ENCODE measurements at regions not wholly inside any gene's neighbourhood (a gene's known extent, or its start where the extent isn't known, plus 50 kb on each side); places are given as distances from the start of the nearest gene placed in this dataset.

DNA sequence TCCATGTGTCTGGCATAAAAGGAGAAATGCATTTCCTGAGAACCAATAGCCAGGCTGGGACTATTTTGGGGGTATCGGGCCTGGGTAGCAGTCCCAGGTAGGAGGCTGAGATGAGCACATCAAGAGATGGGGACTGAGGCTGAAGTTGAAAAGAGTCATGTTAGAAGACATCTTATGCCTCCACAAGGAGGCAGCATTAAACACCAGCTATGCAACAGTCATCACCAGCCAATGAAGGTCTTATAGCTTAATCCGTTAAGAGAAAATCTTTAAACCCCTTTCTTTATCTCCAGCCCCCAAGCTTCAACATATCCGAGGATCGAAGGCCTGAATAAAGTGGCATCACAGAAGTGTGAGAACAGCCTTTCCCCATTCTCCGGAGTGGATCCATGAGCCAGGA is 640.7 kb upstream of the PTBP2 start:
- no peak overlapping the region for H3K4me3 ChIP-seq (ENCODE audit: low read depth, low read length)
- TF ChIP-seq, protein P1, sequence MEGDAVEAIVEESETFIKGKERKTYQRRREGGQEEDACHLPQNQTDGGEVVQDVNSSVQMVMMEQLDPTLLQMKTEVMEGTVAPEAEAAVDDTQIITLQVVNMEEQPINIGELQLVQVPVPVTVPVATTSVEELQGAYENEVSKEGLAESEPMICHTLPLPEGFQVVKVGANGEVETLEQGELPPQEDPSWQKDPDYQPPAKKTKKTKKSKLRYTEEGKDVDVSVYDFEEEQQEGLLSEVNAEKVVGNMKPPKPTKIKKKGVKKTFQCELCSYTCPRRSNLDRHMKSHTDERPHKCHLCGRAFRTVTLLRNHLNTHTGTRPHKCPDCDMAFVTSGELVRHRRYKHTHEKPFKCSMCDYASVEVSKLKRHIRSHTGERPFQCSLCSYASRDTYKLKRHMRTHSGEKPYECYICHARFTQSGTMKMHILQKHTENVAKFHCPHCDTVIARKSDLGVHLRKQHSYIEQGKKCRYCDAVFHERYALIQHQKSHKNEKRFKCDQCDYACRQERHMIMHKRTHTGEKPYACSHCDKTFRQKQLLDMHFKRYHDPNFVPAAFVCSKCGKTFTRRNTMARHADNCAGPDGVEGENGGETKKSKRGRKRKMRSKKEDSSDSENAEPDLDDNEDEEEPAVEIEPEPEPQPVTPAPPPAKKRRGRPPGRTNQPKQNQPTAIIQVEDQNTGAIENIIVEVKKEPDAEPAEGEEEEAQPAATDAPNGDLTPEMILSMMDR (IDR thresholded peaks at IDR 0.05; ENCODE audit: insufficient read depth, low read depth, low read length), result no peak
- ChIA-PET POLR2A (no interaction called here), CTCF (interaction anchor here (1.4 kb wide), 1 partner anchor 9 kb away, joined by 5 read pairs; no protein-coding TSS in a partner anchor)
- DNase-seq (ENCODE audit: low read depth), result no peak
- no peaks in the 10 kb centered on the region for H3K36me3 ChIP-seq (ENCODE audit: control insufficient read depth, insufficient read depth, low read length)
- no peaks in the 10 kb centered on the region for H3K27me3 ChIP-seq (ENCODE audit: control insufficient read depth, insufficient read depth, low read length)

DNA sequence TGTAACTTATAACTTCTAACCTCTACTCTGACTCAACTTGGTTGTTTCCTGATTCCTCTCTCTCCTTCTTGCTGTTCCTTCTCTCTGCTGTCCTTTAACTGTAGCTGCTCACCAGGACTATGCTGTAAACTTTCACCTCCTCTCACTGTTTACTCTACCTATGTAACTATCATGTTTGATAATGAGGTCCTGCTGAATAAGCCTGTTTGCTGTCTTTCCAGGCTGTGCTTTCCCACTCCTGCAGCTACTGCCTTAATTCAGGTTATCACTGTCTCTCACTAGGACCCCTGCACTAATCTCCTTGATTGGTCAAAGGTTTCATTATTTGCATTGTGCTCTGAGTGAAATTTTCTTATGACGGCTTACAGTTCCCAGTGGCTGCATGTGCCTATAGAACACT is 633.9 kb upstream of the PTBP2 start:
- no peak overlapping the region for H3K4me3 ChIP-seq (ENCODE audit: low read depth, low read length)
- ChIA-PET CTCF (no interaction called here), POLR2A (no interaction called here)
- TF ChIP-seq, protein P1 (IDR thresholded peaks at IDR 0.05; ENCODE audit: insufficient read depth, low read depth, low read length), result no peak
- DNase-seq (ENCODE audit: low read depth), result no peak
- no peaks in the 10 kb centered on the region for H3K27me3 ChIP-seq (ENCODE audit: control insufficient read depth, insufficient read depth, low read length)
- H3K36me3 ChIP-seq (ENCODE audit: control insufficient read depth, insufficient read depth, low read length), result no peaks in the 10 kb centered on the region

DNA sequence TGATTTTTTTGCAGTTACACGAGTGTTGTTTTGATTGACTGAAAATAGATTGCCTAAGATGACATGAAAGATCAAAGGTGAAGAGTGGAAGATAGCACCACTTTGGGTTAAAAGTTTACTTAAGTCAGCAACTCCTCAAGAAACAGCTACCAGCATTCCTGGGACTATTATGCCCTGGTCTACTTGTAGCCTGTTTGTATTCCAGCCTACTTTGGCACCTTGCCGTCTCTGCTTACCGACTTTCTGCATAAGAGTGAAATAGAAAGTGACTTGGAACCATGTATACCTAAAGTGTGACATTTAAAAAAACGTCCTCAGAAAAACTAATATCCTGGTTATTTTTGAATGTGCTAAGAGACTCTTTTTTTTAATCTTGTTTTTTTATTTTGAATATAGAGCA is 631.5 kb upstream of the PTBP2 start:
- TF ChIP-seq, protein P1 (IDR thresholded peaks at IDR 0.05; ENCODE audit: insufficient read depth, low read depth, low read length), result no peak
- DNase-seq (ENCODE audit: low read depth), result no peak

DNA sequence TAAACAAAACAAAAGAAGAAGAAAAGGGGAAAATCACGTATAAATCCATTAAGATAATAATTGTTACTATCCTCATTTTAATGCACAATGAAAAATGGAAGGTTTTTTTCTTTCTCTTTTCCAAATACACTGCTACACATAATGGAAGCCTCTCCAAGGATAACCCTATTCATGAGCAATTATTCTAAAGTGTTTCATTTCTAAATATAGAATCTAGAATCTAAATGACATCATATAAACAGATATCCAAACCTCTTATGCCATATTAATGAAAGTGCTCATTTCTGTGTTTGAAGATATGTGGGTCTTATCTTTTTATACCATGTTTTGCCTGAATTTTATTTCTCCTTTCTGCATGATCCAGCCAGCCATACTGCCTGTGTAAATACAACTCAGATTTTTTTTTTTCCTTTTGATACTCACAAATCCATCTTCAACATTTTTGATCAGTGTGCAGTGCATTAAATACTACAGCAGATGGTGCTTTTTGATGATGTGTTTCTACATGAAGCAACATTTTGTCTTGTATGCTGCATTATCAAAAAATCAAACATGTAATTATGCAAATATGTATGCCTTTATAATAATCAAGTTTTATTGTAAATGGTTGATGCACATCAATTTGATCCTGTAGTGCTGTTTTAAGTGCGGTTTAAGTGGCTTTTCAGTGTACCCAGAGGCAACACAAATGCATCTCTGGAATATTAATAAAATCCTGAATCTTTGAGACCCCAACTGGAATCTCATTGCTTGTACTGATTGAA is 625.6 kb upstream of the PTBP2 start:
- TF ChIP-seq, protein P1 (IDR thresholded peaks at IDR 0.05; ENCODE audit: insufficient read depth, low read depth, low read length), result no peak
- Histone ChIP-seq H3K27me3 (ENCODE audit: control insufficient read depth, insufficient read depth, low read length) (no peaks in the 10 kb centered on the region), H3K36me3 (ENCODE audit: control insufficient read depth, insufficient read depth, low read length) (no peaks in the 10 kb centered on the region), H3K4me3 (ENCODE audit: low read depth, low read length) (no peak overlapping the region)
- POLR2A ChIA-PET, result no interaction called here
- CTCF ChIA-PET, result no interaction called here
- DNase-seq (ENCODE audit: low read depth), result no peak

More for the DNA sequence above, 631.5 kb upstream of the PTBP2 start:
- Histone ChIP-seq H3K36me3 (ENCODE audit: control insufficient read depth, insufficient read depth, low read length) (no peaks in the 10 kb centered on the region), H3K4me3 (ENCODE audit: low read depth, low read length) (no peak overlapping the region), H3K27me3 (ENCODE audit: control insufficient read depth, insufficient read depth, low read length) (no peaks in the 10 kb centered on the region)
- CTCF ChIA-PET, result no interaction called here
- POLR2A ChIA-PET, result no interaction called here

DNA sequence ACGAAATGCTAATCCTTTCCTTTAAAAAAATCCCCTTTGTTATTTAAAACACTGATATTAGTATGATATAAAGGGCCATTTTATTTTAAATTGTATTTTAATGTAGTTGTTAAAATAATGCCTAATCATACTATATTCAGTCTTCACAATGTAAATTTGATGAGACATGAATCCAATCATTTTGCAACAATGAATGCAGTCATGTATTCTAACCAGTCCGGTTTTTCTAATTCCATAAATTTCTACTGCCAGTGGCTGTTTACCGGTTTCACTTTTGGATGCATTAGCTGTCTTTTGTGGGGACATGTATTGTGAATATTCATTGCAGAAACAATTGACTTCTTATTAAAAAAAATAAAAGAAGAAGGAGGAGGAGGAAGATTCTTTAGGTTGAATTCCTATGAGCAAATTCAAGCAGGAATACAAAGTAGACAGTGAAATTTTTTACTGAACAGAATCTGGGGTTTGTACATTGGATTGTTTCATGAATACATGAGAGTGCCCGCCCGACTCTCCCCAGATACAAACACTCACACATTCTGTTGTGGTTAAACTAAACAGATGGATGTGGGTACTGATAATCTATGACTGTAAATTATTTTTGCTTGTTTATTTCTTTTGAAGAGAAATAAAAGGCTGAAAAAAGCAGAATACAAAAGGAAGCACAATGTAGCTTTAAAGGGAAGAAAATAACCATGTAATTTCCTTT is 624.8 kb upstream of the PTBP2 start:
- Histone ChIP-seq H3K27me3 (ENCODE audit: control insufficient read depth, insufficient read depth, low read length) (no peaks in the 10 kb centered on the region), H3K4me3 (ENCODE audit: low read depth, low read length) (no peak overlapping the region), H3K36me3 (ENCODE audit: control insufficient read depth, insufficient read depth, low read length) (no peaks in the 10 kb centered on the region)
- DNase-seq (ENCODE audit: low read depth), result no peak
- ChIA-PET CTCF (no interaction called here), POLR2A (no interaction called here)
- TF ChIP-seq, protein P1 (IDR thresholded peaks at IDR 0.05; ENCODE audit: insufficient read depth, low read depth, low read length), result no peak

All from BJ (cell line).